Hematopoietic multipotent progenitor cell treated with erythropoietin and hydrocortisone succinate and interleukin-3 and kit ligand, for 4 days (in vitro differentiated cells): ENCODE measurements at regions not wholly inside any gene's neighbourhood (a gene's known extent, or its start where the extent isn't known, plus 50 kb on each side); places are given as distances from the start of the nearest gene placed in this dataset.

ENCODE experiments used
- DNase-seq: peaks from one replicate; pipeline ENCODE4 v3.0.0-alpha.2; 2015

- no peak for DNase-seq
These were observed 568.2 kb downstream of the MAFB start for GRCh38 chr20:40120827-40121226.

GRCh38 chr20:40111282-40111681 lies 577.8 kb downstream of the MAFB start:
- no peak for DNase-seq

DNA sequence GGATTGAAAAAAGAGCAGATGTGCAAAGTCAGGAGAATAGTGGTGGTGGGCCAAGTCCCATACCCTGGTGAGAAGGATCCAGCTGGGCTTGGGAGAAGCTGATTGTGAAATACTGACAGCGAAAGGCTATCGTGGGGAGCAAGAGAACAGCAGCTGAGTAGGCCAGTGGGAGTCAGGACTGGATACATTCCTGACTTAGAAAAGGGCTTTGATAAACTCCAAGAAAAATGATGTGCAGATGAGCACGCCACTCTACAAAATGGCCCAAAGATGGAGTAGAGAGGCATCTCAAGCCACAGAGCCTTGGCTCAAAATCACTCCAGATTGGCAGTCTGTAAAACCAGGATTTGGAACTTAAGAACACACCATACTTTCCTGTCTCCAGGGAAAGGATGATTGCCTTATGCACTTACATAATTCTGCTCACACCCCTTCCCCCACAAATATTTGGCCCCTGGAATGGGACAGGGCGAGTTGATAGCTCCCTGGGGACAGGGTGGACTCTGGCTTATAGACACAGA lies 578.7 kb downstream of the MAFB start:
- DNase-seq = no peak

GRCh38 chr20:40109136-40109535 lies 579.9 kb downstream of the MAFB start:
- DNase-seq = no peak

GRCh38 chr20:40108321-40108720 lies 580.7 kb downstream of the MAFB start:
- DNase-seq = no peak

DNA sequence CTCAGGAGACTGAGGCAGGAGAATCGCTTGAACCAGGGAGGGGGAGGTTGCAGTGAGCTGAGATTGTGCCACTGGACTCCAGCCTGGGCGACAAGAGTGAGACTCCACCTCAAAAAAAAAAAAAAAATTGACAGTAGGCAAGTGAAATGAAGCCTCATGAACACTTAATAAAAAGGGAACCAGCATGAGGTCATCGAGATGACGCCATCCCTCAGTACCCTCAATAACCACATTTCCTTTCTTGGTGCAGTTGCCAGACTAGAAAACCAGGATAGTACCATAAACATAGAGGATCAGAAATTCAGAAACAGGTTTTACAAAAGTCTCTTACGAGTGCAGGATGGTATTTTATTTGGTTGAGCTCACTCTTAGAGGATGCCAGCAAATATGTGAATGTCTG lies 584.1 kb downstream of the MAFB start:
- peak; percentile 3 for DNase-seq

GRCh38 chr20:40103420-40103819 lies 585.6 kb downstream of the MAFB start:
- DNase-seq = no peak

- no peak for DNase-seq
These were observed 587.5 kb downstream of the MAFB start for GRCh38 chr20:40101560-40101959.

DNA sequence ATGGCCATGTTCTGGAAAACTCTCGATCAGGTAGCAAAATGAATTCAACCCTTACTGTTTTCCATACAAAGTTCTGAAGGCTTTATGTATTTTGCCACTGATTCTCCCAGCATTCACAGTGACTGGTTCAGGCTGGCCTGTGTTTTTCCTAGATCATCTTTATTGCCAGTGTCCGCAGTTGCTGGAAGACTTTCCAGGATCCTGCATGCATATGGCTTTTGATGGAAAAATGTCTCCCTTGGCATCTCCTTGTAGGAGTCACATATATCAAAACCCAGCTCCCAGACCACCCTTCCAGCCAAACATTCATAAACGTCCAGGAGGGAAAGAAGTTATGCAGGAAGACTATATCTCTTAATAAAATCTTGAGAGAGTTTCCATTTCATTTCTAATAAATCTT lies 588.8 kb downstream of the MAFB start:
- DNase-seq = no peak

DNA sequence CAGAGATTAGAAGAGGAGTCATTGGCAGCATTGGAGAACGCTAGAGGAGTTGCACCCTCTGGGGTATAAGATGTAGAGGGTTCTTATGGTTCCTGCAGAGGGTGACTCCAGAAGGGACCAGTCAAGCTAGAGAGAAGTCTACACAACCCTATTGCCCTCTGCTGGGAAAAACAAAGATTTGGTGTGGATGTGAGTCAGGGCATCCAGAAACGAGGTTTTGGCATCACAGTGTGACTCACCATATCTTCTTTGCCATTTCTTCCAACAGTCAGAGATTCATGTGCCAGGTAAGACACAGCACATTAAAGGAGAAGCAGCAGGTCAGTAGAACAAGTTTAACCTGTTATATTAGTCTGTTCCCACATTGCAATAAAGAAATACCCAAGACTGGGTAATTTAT lies 598.8 kb downstream of the MAFB start:
- no peak for DNase-seq

DNA sequence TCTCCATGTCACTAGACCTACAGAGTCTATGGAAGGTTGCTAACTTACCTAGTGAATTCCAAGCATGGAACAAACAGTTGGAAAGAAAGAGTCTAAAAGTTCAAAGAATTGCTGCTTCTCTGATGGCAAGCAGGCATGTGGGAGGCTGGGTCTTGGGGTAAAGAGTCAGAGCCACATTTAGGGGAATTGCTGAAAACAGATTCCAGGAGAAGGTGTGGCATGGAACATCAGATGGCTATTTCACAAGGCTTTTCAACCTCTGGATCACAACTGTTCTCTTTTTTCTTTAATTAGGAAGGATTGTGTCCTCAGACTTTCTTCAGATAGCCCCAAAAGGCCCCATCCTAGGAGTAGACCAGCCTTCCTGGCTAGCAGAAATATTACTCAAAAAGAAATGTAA lies 601.5 kb downstream of the MAFB start:
- DNase-seq = no peak

GRCh38 chr20:40085513-40085912 lies 603.5 kb downstream of the MAFB start:
- DNase-seq = no peak

GRCh38 chr20:40082436-40082835 lies 606.6 kb downstream of the MAFB start:
- no peak for DNase-seq

GRCh38 chr20:40081653-40082052 lies 607.4 kb downstream of the MAFB start:
- no peak for DNase-seq

DNA sequence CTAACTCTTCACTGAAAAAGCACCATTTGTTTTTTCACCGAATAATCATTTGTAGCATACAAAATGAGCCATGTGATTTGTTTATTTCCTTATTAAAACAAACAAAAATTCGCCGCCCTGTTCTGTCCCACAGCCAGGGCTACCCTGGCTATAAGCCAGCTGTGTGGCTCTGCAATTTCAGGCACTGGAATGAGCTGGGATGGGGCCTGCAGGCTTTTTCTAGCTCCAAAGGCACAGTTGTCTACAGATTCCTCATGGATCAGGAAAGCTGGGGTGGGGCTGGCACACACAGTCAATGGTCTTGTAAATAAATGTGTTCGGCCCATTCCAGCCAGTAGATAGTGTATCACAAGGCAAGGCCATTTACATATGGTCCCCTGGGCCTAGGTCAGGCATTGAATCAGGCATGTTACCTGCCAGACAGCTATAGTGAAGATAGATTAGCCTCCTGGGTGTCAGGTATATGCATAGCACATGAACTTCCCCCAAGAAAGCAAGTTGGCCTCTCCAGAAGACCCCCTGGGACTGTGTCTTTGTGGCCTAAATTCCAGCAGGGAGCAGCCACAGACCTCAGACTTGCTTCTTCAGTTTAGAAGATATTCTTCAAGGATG lies 608.9 kb downstream of the MAFB start:
- no peak for DNase-seq

GRCh38 chr20:40073535-40074111 lies 615.4 kb downstream of the MAFB start:
- DNase-seq = no peak

DNA sequence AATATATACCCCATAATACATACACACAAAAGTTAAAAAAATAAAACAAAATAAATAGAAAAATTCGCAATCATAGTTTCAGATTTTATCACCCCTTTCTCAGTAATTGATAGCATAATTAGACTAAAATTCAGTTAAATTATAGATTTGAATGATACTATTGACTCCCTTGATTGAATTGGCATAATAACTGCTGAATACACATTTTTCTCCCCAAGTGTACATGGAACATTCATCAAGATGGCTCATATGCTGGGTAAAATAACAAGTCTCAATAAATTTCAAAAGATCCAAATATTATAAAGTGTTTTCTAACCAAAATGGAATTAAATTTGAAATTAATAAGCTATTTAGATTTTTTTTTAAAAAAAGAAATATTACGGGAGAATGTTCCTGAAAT lies 616.1 kb downstream of the MAFB start:
- no peak for DNase-seq

GRCh38 chr20:40056171-40056570 lies 632.9 kb downstream of the MAFB start:
- no peak for DNase-seq

DNA sequence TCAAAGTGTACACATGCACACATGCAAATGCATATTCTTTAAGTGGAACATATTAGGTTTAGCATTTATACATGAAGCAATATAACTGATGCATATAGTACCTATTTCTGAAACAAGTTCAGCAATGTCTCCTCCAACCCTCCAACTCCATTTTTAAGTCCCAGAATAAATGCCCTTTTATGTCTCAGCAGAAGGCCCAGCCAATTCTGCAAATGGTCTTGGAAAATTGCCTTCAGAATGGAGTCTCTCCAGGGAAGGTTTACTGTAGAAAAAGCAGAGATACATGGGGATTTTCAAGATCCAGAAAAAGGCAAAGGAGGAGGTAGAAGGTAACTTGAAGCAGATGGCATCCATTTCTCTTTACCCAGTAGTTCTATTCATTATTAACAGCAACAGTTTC lies 633.3 kb downstream of the MAFB start:
- DNase-seq = no peak

DNA sequence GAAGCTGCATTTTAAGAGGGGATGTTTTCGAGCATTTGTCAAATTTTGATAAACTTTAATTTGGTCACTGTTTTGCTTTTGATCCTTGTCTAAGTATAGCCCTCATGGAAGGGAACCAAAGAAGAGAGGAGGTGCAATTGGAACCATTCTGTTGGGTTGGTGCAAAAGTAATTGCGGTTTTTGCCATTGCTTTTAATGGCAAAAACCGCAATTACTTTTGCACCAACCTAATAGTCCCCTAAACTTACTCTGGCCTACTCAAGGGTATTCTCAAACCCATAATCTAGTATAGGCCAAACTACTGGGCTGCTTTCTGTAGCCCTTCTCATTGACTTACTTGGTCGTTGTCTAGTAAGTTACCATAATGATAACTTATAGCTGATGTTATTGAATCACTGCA lies 634.7 kb downstream of the MAFB start:
- no peak for DNase-seq

DNA sequence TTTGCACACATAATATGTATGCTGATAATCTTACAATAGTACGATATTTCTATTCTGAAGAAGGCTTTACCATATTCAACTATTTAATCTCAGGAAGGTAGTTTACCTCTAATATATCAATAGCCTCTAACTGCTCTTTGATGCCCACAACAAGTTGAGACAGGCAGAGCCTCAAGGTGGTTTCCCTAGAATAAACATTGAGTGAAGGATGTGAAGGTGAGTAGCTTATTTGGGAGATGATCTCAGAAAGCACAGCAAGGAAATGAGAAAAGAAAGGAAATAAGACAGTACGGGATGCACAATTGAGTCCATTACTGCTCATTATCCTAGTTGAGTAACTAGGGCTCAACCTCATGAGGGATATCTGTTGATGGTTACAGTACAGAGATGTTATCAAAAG lies 638.4 kb downstream of the MAFB start:
- no peak for DNase-seq

GRCh38 chr20:40049854-40050253 lies 639.2 kb downstream of the MAFB start:
- no peak for DNase-seq

GRCh38 chr20:40046703-40047102 lies 642.3 kb downstream of the MAFB start:
- DNase-seq = no peak

DNA sequence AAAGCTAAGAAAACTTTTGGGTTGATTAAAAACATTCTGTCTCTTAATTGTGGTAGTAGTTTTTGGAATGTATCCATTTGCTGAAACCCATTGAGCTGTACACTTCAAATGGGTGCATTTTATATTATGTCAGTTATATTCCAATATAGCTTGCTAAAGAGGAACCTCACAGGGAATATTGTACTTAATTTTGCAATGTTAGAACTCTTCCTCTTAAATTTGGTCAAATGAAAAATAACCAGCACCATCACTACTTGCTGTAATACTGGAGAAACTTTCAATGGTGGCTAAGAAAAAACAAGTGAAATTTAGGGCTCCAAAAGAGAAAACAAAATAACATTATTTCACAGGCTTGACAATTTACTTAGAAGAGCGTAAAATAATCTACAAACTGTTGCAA lies 651.5 kb downstream of the MAFB start:
- DNase-seq = no peak

GRCh38 chr20:40029589-40029988 lies 659.4 kb downstream of the MAFB start:
- no peak for DNase-seq
